ENCODE measurements at regions not wholly inside any gene's neighbourhood (a gene's known extent, or its start where the extent isn't known, plus 50 kb on each side); places are given as distances from the start of the nearest gene placed in this dataset.

DNA sequence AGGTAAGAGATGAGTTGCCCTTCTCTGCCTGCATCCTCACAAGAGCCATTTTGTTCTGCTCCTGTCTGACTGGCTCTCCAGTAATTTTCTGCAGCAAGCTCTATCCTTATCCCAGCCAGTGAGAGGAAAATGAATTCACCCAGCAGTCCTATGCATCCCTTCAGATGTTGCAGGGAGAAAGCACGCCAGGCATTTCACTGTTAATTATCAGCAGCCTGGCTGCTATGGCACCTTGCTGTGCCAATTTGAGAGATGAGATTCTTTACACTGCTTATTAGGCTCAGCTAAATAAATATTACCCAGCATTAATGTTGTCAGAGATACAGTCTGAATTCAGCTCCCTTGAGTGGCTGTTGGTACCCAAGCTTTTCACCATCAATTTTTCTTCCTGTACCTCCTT, 61.1 kb upstream of the SNAP25 start:
- Histone ChIP-seq H3K4me1 (ENCODE audit: insufficient read depth, low read length) (no peaks in the 10 kb centered on the region), H3K27ac (ENCODE audit: low read depth, low read length) (no peak overlapping the region), H3K4me2 (ENCODE audit: low read length) (no peak overlapping the region), H4K20me1 (ENCODE audit: insufficient read depth, low read length) (no peaks in the 10 kb centered on the region), H3K9ac (ENCODE audit: low read length) (no peak overlapping the region), H3K79me2 (ENCODE audit: insufficient read depth, low read length) (no peaks in the 10 kb centered on the region), H3K27me3 (ENCODE audit: insufficient read depth, low read length) (no peaks in the 10 kb centered on the region), H3K4me3 (ENCODE audit: insufficient read depth, low read depth, low read length) (no peak overlapping the region), H2AFZ (ENCODE audit: low read depth, low read length) (no peak overlapping the region), H3K9me3 (ENCODE audit: insufficient read depth, low read depth, low read length) (no peaks in the 10 kb centered on the region), H3K36me3 (ENCODE audit: insufficient read depth, low read length) (no peaks in the 10 kb centered on the region)
- TF ChIP-seq EZH2 (IDR thresholded peaks at IDR 0.05; ENCODE audit: insufficient read depth, low read length) = no peak
- TF ChIP-seq, protein P1, sequence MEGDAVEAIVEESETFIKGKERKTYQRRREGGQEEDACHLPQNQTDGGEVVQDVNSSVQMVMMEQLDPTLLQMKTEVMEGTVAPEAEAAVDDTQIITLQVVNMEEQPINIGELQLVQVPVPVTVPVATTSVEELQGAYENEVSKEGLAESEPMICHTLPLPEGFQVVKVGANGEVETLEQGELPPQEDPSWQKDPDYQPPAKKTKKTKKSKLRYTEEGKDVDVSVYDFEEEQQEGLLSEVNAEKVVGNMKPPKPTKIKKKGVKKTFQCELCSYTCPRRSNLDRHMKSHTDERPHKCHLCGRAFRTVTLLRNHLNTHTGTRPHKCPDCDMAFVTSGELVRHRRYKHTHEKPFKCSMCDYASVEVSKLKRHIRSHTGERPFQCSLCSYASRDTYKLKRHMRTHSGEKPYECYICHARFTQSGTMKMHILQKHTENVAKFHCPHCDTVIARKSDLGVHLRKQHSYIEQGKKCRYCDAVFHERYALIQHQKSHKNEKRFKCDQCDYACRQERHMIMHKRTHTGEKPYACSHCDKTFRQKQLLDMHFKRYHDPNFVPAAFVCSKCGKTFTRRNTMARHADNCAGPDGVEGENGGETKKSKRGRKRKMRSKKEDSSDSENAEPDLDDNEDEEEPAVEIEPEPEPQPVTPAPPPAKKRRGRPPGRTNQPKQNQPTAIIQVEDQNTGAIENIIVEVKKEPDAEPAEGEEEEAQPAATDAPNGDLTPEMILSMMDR (IDR thresholded peaks at IDR 0.05; ENCODE audit: insufficient read depth, low read depth, low read length) = no peak
- H3K4me1 Mint-ChIP-seq (ENCODE audit: low read depth, unreplicated experiment) = no peaks in the 10 kb centered on the region
- no peak overlapping the region for H3K4me3 Mint-ChIP-seq (ENCODE audit: unreplicated experiment)
- no peak for FAIRE-seq
- H3K27me3 Mint-ChIP-seq (ENCODE audit: low read depth, unreplicated experiment) = peaks cover 9% of the 10 kb centered on the region
- H3K36me3 Mint-ChIP-seq (ENCODE audit: low read depth, unreplicated experiment) = no peaks in the 10 kb centered on the region
- H3K27ac Mint-ChIP-seq (ENCODE audit: unreplicated experiment) = no peak overlapping the region
- no peak for DNase-seq (ENCODE audit: low read depth)
- H3K9me3 Mint-ChIP-seq (ENCODE audit: unreplicated experiment) = peaks cover 2% of the 10 kb centered on the region

DNA sequence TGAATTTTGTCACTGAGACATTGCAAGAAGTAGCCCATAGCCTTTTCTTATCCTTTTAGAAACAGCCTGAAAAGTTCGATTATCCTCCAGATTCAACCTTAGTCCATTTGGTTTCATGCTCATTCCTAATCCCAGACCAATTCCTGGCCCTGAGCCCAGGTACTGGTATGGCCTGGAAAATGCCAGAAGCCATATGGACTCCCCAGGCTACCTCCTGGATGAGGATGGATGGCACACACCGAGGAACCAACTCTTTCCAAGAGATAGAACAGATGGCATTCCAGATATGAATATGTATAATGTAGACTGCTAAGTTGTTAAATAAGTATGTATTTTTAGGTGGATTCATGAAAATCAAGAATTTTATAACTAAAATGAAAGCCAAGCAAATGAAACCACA, 51.6 kb upstream of the SNAP25 start:
- H3K4me1 Mint-ChIP-seq (ENCODE audit: low read depth, unreplicated experiment) = no peaks in the 10 kb centered on the region
- Histone ChIP-seq H3K9me3 (ENCODE audit: insufficient read depth, low read depth, low read length) (peaks cover 6% of the 10 kb centered on the region), H4K20me1 (ENCODE audit: insufficient read depth, low read length) (no peaks in the 10 kb centered on the region), H3K79me2 (ENCODE audit: insufficient read depth, low read length) (no peaks in the 10 kb centered on the region), H3K4me1 (ENCODE audit: insufficient read depth, low read length) (peaks cover 3% of the 10 kb centered on the region), H3K36me3 (ENCODE audit: insufficient read depth, low read length) (no peaks in the 10 kb centered on the region), H3K9ac (ENCODE audit: low read length) (no peak overlapping the region), H3K4me2 (ENCODE audit: low read length) (no peak overlapping the region), H3K27me3 (ENCODE audit: insufficient read depth, low read length) (no peaks in the 10 kb centered on the region), H3K4me3 (ENCODE audit: insufficient read depth, low read depth, low read length) (no peak overlapping the region), H2AFZ (ENCODE audit: low read depth, low read length) (no peak overlapping the region), H3K27ac (ENCODE audit: low read depth, low read length) (no peak overlapping the region)
- H3K4me3 Mint-ChIP-seq (ENCODE audit: unreplicated experiment) = no peak overlapping the region
- DNase-seq (ENCODE audit: low read depth) = no peak
- H3K27ac Mint-ChIP-seq (ENCODE audit: unreplicated experiment) = no peak overlapping the region
- FAIRE-seq = no peak
- H3K36me3 Mint-ChIP-seq (ENCODE audit: low read depth, unreplicated experiment) = no peaks in the 10 kb centered on the region
- peaks cover 7% of the 10 kb centered on the region for H3K27me3 Mint-ChIP-seq (ENCODE audit: low read depth, unreplicated experiment)
- TF ChIP-seq EZH2 (IDR thresholded peaks at IDR 0.05; ENCODE audit: insufficient read depth, low read length) = no peak
- TF ChIP-seq, protein P1 (IDR thresholded peaks at IDR 0.05; ENCODE audit: insufficient read depth, low read depth, low read length) = no peak
- peaks cover 4% of the 10 kb centered on the region for H3K9me3 Mint-ChIP-seq (ENCODE audit: unreplicated experiment)

DNA sequence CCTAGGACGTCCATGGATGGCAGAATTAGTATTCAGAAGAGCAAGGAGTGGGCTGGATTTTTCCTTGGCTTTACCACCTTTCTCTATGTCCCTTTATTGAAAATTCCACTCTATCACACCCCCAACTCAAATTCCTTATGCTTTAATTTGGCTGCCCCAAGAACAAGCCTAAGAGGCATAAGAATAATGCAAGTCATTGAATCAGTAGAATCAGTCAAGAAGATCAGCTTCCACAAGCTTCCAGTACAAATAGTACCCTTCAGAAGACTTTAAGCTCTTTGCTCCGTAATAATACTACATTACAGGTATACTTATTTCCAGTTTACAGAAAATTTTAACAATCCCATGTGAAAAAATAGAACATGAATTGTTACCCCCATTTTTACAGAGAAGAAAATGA, 51.0 kb upstream of the SNAP25 start:
- peaks cover 4% of the 10 kb centered on the region for H3K9me3 Mint-ChIP-seq (ENCODE audit: unreplicated experiment)
- no peak overlapping the region for H3K4me3 ChIP-seq (ENCODE audit: insufficient read depth, low read depth, low read length)

More for the DNA sequence above, 51.0 kb upstream of the SNAP25 start:
- Histone ChIP-seq H3K9ac (ENCODE audit: low read length) (no peak overlapping the region), H3K9me3 (ENCODE audit: insufficient read depth, low read depth, low read length) (peaks cover 6% of the 10 kb centered on the region), H3K27ac (ENCODE audit: low read depth, low read length) (no peak overlapping the region), H3K79me2 (ENCODE audit: insufficient read depth, low read length) (no peaks in the 10 kb centered on the region), H3K4me1 (ENCODE audit: insufficient read depth, low read length) (peaks cover 3% of the 10 kb centered on the region), H3K27me3 (ENCODE audit: insufficient read depth, low read length) (no peaks in the 10 kb centered on the region), H4K20me1 (ENCODE audit: insufficient read depth, low read length) (no peaks in the 10 kb centered on the region), H2AFZ (ENCODE audit: low read depth, low read length) (no peak overlapping the region), H3K36me3 (ENCODE audit: insufficient read depth, low read length) (no peaks in the 10 kb centered on the region), H3K4me2 (ENCODE audit: low read length) (no peak overlapping the region)
- DNase-seq (ENCODE audit: low read depth) = no peak
- H3K27me3 Mint-ChIP-seq (ENCODE audit: low read depth, unreplicated experiment) = peaks cover 9% of the 10 kb centered on the region
- no peaks in the 10 kb centered on the region for H3K4me1 Mint-ChIP-seq (ENCODE audit: low read depth, unreplicated experiment)
- no peak overlapping the region for H3K4me3 Mint-ChIP-seq (ENCODE audit: unreplicated experiment)
- no peak overlapping the region for H3K27ac Mint-ChIP-seq (ENCODE audit: unreplicated experiment)
- H3K36me3 Mint-ChIP-seq (ENCODE audit: low read depth, unreplicated experiment) = no peaks in the 10 kb centered on the region
- no peak for FAIRE-seq
- no peak for TF ChIP-seq EZH2 (IDR thresholded peaks at IDR 0.05; ENCODE audit: insufficient read depth, low read length)
- TF ChIP-seq, protein P1 (IDR thresholded peaks at IDR 0.05; ENCODE audit: insufficient read depth, low read depth, low read length) = no peak

Measured in astrocyte (in vitro differentiated cells and primary cell).